ENCODE measurements at regions not wholly inside any gene's neighbourhood (a gene's known extent, or its start where the extent isn't known, plus 50 kb on each side); places are given as distances from the start of the nearest gene placed in this dataset.
"Not testable (repeated sequence)": the region's sequence is repeated elsewhere in the genome, so short reads cannot be mapped to it uniquely, and the experiment has no call there.

GRCh38 chr2:41152318-41152717 is 700.4 kb upstream of the SLC8A1 start:
- no peak overlapping the region for H3K4me3 Mint-ChIP-seq
- DNase-seq (no peak), ATAC-seq (no peak)
- no peak overlapping the region for H3K27ac Mint-ChIP-seq
- H3K9me3 Mint-ChIP-seq, result peaks cover 5% of the 10 kb centered on the region
- H3K27me3 Mint-ChIP-seq, result no peaks in the 10 kb centered on the region
- H3K4me1 Mint-ChIP-seq, result no peaks in the 10 kb centered on the region
- H3K36me3 Mint-ChIP-seq (ENCODE audit: low read depth), result no peaks in the 10 kb centered on the region

GRCh38 chr2:41160439-41160838 is 708.5 kb upstream of the SLC8A1 start:
- DNase-seq, result no peak
- H3K27ac Mint-ChIP-seq, result no peak overlapping the region
- H3K4me3 Mint-ChIP-seq, result no peak overlapping the region
- peaks cover 5% of the 10 kb centered on the region for H3K9me3 Mint-ChIP-seq
- ATAC-seq, result peak; percentile 43
- H3K27me3 Mint-ChIP-seq, result no peaks in the 10 kb centered on the region
- H3K36me3 Mint-ChIP-seq (ENCODE audit: low read depth), result no peaks in the 10 kb centered on the region
- no peaks in the 10 kb centered on the region for H3K4me1 Mint-ChIP-seq

GRCh38 chr2:41167014-41167413 is 715.1 kb upstream of the SLC8A1 start:
- no peak overlapping the region for H3K4me3 Mint-ChIP-seq
- no peaks in the 10 kb centered on the region for H3K27me3 Mint-ChIP-seq
- ATAC-seq (no peak), DNase-seq (no peak)
- H3K9me3 Mint-ChIP-seq, result no peaks in the 10 kb centered on the region
- no peak overlapping the region for H3K27ac Mint-ChIP-seq
- no peaks in the 10 kb centered on the region for H3K4me1 Mint-ChIP-seq
- H3K36me3 Mint-ChIP-seq (ENCODE audit: low read depth), result no peaks in the 10 kb centered on the region

GRCh38 chr2:41169744-41170143 is 717.9 kb upstream of the SLC8A1 start:
- Mint-ChIP-seq H3K27me3 (no peaks in the 10 kb centered on the region), H3K36me3 (ENCODE audit: low read depth) (no peaks in the 10 kb centered on the region), H3K4me1 (no peaks in the 10 kb centered on the region), H3K9me3 (no peaks in the 10 kb centered on the region), H3K27ac (no peak overlapping the region), H3K4me3 (no peak overlapping the region)
- DNase-seq (no peak), ATAC-seq (no peak)

- Mint-ChIP-seq H3K9me3 (no peaks in the 10 kb centered on the region), H3K27me3 (no peaks in the 10 kb centered on the region), H3K36me3 (ENCODE audit: low read depth) (no peaks in the 10 kb centered on the region), H3K27ac (no peak overlapping the region), H3K4me3 (no peak overlapping the region), H3K4me1 (no peaks in the 10 kb centered on the region)
- DNase-seq, result no peak
- ATAC-seq, result no peak
Measured at GRCh38 chr2:41170589-41170988, 718.7 kb upstream of the SLC8A1 start.

GRCh38 chr2:41180387-41180786 is 728.5 kb upstream of the SLC8A1 start:
- DNase-seq (no peak), ATAC-seq (no peak)
- Mint-ChIP-seq H3K9me3 (no peaks in the 10 kb centered on the region), H3K27me3 (no peaks in the 10 kb centered on the region), H3K4me1 (no peaks in the 10 kb centered on the region), H3K4me3 (no peak overlapping the region), H3K36me3 (ENCODE audit: low read depth) (no peaks in the 10 kb centered on the region), H3K27ac (no peak overlapping the region)

- Mint-ChIP-seq H3K27me3 (no peaks in the 10 kb centered on the region), H3K4me3 (no peak overlapping the region), H3K9me3 (no peaks in the 10 kb centered on the region), H3K4me1 (no peaks in the 10 kb centered on the region), H3K27ac (no peak overlapping the region), H3K36me3 (ENCODE audit: low read depth) (no peaks in the 10 kb centered on the region)
- no peak for DNase-seq
- ATAC-seq, result no peak
Measured at GRCh38 chr2:41182961-41183360, 731.1 kb upstream of the SLC8A1 start.

- DNase-seq (no peak), ATAC-seq (no peak)
- H3K36me3 Mint-ChIP-seq (ENCODE audit: low read depth), result no peaks in the 10 kb centered on the region
- no peaks in the 10 kb centered on the region for H3K27me3 Mint-ChIP-seq
- no peak overlapping the region for H3K4me3 Mint-ChIP-seq
- no peaks in the 10 kb centered on the region for H3K4me1 Mint-ChIP-seq
- H3K27ac Mint-ChIP-seq, result no peak overlapping the region
- no peaks in the 10 kb centered on the region for H3K9me3 Mint-ChIP-seq
Measured at GRCh38 chr2:41187376-41188122, 735.7 kb upstream of the SLC8A1 start.

- H3K36me3 Mint-ChIP-seq (ENCODE audit: low read depth), result no peaks in the 10 kb centered on the region
Measured at GRCh38 chr2:41194230-41194629, 742.3 kb upstream of the SLC8A1 start.

GRCh38 chr2:41197781-41198180 is 745.9 kb upstream of the SLC8A1 start:
- DNase-seq (no peak), ATAC-seq (no peak)
- Mint-ChIP-seq H3K27ac (no peak overlapping the region), H3K4me3 (no peak overlapping the region), H3K9me3 (no peaks in the 10 kb centered on the region), H3K4me1 (no peaks in the 10 kb centered on the region), H3K36me3 (ENCODE audit: low read depth) (no peaks in the 10 kb centered on the region), H3K27me3 (no peaks in the 10 kb centered on the region)

More at GRCh38 chr2:41194230-41194629, 742.3 kb upstream of the SLC8A1 start:
- DNase-seq, result no peak
- Mint-ChIP-seq H3K4me1 (no peaks in the 10 kb centered on the region), H3K4me3 (no peak overlapping the region), H3K27ac (no peak overlapping the region), H3K9me3 (no peaks in the 10 kb centered on the region), H3K27me3 (no peaks in the 10 kb centered on the region)
- ATAC-seq, result no peak

- Mint-ChIP-seq H3K36me3 (ENCODE audit: low read depth) (no peaks in the 10 kb centered on the region), H3K4me1 (no peaks in the 10 kb centered on the region), H3K4me3 (no peak overlapping the region), H3K27me3 (no peaks in the 10 kb centered on the region), H3K27ac (no peak overlapping the region), H3K9me3 (no peaks in the 10 kb centered on the region)
- ATAC-seq (no peak), DNase-seq (no peak)
Measured at GRCh38 chr2:41199334-41199733, 747.4 kb upstream of the SLC8A1 start.

- Mint-ChIP-seq H3K4me1 (no peaks in the 10 kb centered on the region), H3K36me3 (ENCODE audit: low read depth) (no peaks in the 10 kb centered on the region), H3K4me3 (no peak overlapping the region), H3K27ac (no peak overlapping the region), H3K27me3 (no peaks in the 10 kb centered on the region), H3K9me3 (no peaks in the 10 kb centered on the region)
- DNase-seq (no peak), ATAC-seq (no peak)
Measured at GRCh38 chr2:41204315-41204714, 752.4 kb upstream of the SLC8A1 start.

GRCh38 chr2:41206004-41206403 is 754.1 kb upstream of the SLC8A1 start:
- DNase-seq (no peak), ATAC-seq (no peak)
- no peaks in the 10 kb centered on the region for H3K36me3 Mint-ChIP-seq (ENCODE audit: low read depth)
- peaks cover 5% of the 10 kb centered on the region for H3K9me3 Mint-ChIP-seq
- no peak overlapping the region for H3K4me3 Mint-ChIP-seq
- H3K27ac Mint-ChIP-seq, result no peak overlapping the region
- H3K27me3 Mint-ChIP-seq, result no peaks in the 10 kb centered on the region
- H3K4me1 Mint-ChIP-seq, result no peaks in the 10 kb centered on the region

GRCh38 chr2:41207578-41207977 is 755.7 kb upstream of the SLC8A1 start:
- H3K36me3 Mint-ChIP-seq (ENCODE audit: low read depth), result no peaks in the 10 kb centered on the region
- peaks cover 5% of the 10 kb centered on the region for H3K9me3 Mint-ChIP-seq
- DNase-seq, result no peak
- no peak overlapping the region for H3K4me3 Mint-ChIP-seq
- no peak for ATAC-seq
- no peaks in the 10 kb centered on the region for H3K4me1 Mint-ChIP-seq
- H3K27ac Mint-ChIP-seq, result no peak overlapping the region
- H3K27me3 Mint-ChIP-seq, result no peaks in the 10 kb centered on the region

- ATAC-seq; H3K27ac Mint-ChIP-seq; DNase-seq; H3K36me3 Mint-ChIP-seq (ENCODE audit: low read depth); H3K27me3 Mint-ChIP-seq; H3K4me1 Mint-ChIP-seq; H3K4me3 Mint-ChIP-seq: not testable (repeated sequence)
- H3K9me3 Mint-ChIP-seq, result peaks cover 12% of the 10 kb centered on the region
Measured at GRCh38 chr2:41210030-41210429, 758.1 kb upstream of the SLC8A1 start.

- no peaks in the 10 kb centered on the region for H3K36me3 Mint-ChIP-seq (ENCODE audit: low read depth)
- H3K27me3 Mint-ChIP-seq, result no peaks in the 10 kb centered on the region
- H3K9me3 Mint-ChIP-seq, result peaks cover 15% of the 10 kb centered on the region
- H3K4me3 Mint-ChIP-seq, result no peak overlapping the region
- no peaks in the 10 kb centered on the region for H3K4me1 Mint-ChIP-seq
- DNase-seq (no peak), ATAC-seq (no peak)
- H3K27ac Mint-ChIP-seq, result no peak overlapping the region
Measured at GRCh38 chr2:41216978-41217377, 765.1 kb upstream of the SLC8A1 start.
